OCI-LY1 (cell line): ENCODE measurements at regions not wholly inside any gene's neighbourhood (a gene's known extent, or its start where the extent isn't known, plus 50 kb on each side); places are given as distances from the start of the nearest gene placed in this dataset.

Experiments
- CTCF ChIP-seq: fragments of 200-600 bp; sonication (generic), shearing (Covaris generic); IDR thresholded peaks from 2 replicates; pipeline ENCODE4 v1.5.1; 2017; ENCODE audit warnings: mild to moderate bottlenecking, antibody characterized with exemption, low read length, moderate library complexity, mixed read lengths
- EZH2 ChIP-seq: fragments of 200-600 bp; sonication (generic), shearing (Covaris generic); IDR thresholded peaks from 2 replicates; pipeline ENCODE4 v1.8.0; 2017; ENCODE audit warnings: borderline replicate concordance, mixed run types, mild to moderate bottlenecking, antibody characterized with exemption, low read length, moderate library complexity, mixed read lengths

DNA sequence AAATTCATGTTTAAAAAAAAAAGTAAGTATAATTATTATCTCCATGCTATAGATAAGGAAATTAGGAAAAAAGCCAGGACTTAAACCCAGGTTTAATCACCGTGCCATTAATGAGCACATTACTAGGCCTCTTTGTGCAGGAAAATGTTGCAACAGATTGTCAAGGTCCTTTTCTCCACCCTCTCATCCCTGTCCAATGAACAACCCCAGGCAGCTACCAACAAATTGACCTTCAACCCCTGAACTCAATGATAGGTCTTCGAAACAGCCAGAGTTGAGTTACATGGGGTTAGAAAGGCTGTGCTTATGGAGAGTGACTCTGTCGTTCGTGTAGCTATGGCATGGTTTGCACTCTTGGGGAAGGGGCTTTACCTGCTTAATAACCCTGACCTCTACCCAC is 84.2 kb upstream of the CTNNB1 start:
- TF ChIP-seq CTCF (no peak), EZH2 (no peak)
